GM18507 (cell line): ENCODE measurements at regions not wholly inside any gene's neighbourhood (a gene's known extent, or its start where the extent isn't known, plus 50 kb on each side); places are given as distances from the start of the nearest gene placed in this dataset.
A peak's percentile ranks its signal among the peaks of the same experiment; 100 is the strongest.

ENCODE experiments used
- DNase-seq: peaks from one replicate; pipeline ENCODE4 v3.0.0; 2011; ENCODE audit warnings: low read depth; ENCODE audit not compliant: insufficient read length; ENCODE audit errors: extremely low spot score
- FAIRE-seq: peaks from 2 replicates; lab custom pipeline; 2011; peaks lifted over from hg19 to GRCh38; lab: Jason Lieb, UNC

DNA sequence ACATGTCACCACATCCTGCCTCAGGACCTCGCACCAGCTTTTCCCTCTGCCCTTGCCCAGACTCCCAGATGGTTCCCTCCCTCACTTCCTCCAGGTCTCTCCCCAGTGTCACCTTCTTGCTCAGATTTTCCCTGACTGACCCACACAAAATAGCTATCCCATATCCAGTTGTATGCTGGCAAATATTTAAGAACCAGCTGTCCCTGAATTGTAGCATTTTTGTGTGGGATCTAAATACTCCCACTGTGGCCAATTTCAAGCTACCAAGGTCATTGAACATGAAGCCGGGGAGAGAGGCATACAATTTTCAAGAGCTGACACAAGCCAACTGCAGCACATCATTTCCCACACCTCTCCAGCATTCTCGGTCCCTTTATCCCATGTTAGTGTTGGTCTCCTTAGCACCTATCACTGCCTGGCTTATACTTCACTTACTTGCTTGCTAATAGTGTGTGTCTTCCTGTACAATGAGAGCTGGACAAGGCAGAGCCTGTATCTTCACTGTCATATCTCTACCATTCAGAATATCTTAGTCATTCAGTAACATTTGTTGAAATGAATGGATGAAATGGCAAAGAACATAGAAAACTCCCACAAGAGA, 101.3 kb upstream of the CTNNB1 start:
- FAIRE-seq (no peak), DNase-seq (no peak)

DNA sequence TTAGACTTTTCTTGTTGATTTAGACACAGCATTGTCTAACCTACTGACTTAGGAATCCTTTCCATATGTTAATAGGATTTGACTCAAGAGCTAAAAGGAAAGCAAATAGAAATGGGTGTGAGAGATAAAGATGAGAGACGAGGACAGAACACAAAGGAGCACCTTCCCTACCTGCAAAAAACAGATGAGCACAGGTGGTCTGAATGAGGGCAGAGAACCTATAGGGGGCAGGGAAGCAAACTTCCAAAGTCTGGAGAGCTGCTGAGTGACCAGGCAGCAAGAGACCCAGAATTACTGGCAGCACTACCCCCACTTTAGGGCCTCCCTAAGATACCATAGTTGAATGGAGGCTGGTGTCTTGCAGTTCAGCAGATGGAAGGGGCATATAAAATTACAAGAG, 98.1 kb upstream of the CTNNB1 start:
- DNase-seq (no peak), FAIRE-seq (no peak)

DNA sequence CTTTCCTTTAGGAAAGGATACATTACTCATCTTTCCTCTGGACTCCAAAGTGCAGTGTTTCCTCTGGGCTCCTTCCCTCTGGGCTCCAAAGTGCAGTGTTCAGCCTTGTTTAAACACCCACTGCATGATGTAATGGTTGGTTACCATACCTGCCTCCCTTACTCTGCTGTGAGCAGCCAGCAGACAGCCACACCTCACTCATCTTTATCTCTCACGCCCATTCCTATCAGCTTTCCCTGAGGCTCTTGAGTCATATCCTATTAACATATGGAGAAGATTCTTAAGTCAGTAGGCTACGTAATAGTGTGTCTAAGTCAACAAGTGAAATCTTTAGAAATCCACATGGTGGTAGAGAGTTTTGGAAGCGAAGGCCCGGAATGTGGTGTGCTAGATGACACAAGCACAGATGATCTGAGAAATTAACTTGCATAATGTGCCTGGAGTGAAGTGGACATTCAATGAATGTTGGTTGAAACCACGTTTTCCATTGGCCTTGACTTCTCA, 97.2 kb upstream of the CTNNB1 start:
- DNase-seq = no peak
- FAIRE-seq = no peak

DNA sequence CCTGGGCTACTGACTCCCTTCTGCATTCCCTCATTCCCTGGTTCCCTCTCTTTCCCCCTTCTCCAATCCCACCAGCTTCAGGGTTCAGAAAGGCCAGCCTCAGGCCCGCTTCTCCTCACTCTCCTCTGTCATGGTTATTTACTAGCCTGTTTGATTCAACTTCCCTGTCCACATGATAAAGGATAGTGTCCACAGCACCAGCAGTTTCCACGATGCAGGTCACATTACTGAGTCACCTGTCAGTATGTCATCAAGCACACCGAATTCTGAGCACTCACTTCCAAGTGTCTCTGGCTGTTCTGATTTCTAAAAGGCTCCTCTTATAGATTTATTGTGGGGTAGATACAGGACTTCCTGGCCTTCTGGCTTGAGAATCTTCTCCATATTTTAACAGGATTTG, 96.6 kb upstream of the CTNNB1 start:
- no peak for FAIRE-seq
- no peak for DNase-seq

DNA sequence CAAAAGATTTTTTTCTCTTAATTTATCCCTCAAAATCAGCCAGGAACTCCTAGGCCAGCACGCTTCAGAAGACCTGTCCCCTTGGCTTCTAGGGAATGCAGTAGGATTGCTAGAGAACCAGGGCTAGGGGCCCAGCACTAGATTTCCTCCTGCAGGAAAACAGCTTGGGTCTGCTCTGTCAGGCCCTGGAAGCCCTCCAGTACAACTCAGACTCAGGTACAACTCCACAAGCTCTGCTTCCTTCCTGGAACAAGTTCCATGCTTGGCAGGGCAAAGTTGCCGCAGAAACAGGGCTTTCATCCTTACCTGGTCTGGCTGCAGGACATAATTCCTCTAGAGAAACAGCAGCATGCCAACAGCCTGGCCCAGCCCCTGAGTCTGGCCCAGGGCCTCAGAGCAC, 96.1 kb upstream of the CTNNB1 start:
- FAIRE-seq (no peak), DNase-seq (no peak)

DNA sequence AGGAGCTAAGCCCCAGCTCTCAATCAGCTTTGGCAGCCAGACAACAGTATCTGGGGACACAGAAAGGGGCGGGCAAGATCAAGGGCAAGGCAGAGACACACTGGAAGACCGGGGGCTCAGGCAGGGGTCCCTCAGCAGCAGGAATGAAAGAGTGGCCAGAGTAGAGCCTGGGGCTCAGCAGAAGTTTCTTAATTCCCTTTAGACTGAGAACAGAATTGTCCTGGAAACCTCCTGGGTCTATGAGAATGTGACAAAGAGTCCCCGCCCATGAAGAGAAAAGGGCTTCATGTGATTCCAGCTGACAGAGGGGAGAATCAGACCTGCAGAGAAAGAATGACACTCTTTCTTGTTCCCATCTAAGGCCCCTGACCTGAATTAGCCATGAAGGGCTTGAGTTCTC, 95.2 kb upstream of the CTNNB1 start:
- DNase-seq (no peak), FAIRE-seq (no peak)

DNA sequence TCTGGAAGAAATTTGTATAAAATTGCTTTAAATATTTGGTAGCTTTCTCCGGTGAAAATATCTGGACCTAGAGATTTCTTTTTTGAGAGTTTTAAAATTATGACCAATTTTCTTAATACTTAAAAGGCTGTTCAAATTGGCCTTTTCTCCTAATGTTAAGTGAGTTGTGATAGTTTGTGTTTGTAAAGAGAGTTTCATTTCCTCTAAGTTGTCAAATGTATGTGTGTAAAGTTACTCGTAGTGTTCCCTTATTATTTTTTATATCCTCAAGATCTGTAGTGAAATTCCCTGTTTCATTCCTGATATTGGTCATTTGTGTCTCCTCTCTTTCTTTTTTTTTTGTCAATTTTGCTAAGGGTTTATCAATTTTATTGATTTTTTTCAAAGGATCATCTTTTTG, 92.6 kb upstream of the CTNNB1 start:
- no peak for FAIRE-seq

DNA sequence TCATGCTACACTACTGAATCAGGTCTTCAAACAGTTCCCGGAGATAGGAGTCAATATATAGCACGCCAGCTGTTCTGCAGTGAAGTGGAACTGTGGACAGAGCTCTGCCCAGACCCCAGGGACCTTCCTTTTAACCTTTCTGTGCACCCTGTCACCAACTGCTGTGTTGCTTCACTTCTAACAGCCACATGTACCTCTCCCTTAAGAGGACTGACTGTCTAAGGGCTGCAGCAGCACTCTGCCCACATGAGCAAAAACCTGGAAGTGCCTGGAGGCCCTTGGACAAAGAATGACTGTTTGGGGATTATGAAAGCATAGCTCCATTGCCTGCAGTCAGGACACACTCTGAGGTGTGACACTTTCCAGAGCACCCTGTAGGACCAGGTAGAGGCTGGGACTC, 88.3 kb upstream of the CTNNB1 start:
- DNase-seq (no peak), FAIRE-seq (no peak)

More for the DNA sequence above, 92.6 kb upstream of the CTNNB1 start:
- no peak for DNase-seq

DNA sequence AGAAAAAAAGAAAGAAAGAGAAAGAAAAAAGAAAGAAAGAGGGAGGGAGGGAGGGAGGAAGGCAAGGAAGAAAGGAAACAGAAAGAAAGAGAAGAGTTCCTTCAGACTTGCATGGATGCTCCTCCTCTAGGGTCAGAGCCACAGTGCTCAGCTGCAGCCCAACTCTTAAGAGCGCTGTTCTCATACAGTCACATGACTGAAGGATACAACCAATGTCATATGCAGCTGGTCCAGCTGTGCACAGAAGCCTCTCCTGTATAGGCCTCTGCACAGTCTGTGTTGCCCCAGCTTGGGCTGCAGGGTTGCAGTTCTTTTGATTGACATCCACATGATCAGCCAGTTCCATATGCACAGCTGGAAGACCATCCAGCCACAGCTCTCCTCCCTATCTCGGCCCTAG, 86.8 kb upstream of the CTNNB1 start:
- no peak for FAIRE-seq

DNA sequence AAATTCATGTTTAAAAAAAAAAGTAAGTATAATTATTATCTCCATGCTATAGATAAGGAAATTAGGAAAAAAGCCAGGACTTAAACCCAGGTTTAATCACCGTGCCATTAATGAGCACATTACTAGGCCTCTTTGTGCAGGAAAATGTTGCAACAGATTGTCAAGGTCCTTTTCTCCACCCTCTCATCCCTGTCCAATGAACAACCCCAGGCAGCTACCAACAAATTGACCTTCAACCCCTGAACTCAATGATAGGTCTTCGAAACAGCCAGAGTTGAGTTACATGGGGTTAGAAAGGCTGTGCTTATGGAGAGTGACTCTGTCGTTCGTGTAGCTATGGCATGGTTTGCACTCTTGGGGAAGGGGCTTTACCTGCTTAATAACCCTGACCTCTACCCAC, 84.2 kb upstream of the CTNNB1 start:
- FAIRE-seq (no peak), DNase-seq (no peak)

More for the DNA sequence above, 86.8 kb upstream of the CTNNB1 start:
- no peak for DNase-seq

DNA sequence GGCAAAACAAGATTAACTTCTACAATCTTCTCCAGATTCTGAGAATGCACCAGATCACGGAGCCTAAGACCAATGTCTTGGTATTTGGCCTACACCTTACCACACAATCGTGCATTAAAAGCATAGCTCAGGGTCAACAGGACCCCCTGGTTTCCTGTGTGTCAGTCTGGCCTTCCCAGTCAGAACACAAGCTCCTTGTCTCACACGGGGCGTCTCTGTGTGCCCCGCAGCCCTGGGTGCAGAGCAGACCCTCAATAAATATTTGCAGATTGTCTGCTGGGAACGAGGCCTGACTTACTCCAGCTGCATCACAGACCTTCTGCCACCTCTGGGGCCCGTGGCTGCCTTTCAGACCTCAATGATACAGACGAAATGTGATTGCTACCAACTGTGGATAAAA, 82.5 kb upstream of the CTNNB1 start:
- FAIRE-seq (no peak), DNase-seq (no peak)

DNA sequence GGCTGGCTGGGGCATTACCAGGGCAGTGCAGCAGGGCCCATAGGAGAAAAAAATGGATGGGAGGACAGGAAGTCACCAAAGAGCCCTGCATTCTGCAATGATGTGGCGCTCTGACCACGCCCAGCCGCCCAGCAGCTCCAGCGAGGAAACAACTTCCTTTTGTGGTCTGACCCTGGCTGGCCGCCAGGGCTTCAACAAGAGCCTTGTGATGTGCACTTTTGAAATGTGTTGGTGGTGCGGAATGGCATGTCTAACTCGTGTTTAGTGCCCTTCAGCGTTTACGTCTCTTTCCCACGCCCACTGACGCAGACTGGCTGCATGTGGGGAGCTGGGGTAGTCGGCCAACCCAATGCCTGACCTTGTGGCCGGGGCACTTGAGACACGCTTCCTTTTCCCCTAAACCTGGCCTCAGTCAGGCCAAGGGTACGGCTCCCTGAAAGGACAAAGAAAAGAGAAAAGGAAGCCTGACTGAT, 81.9 kb upstream of the CTNNB1 start:
- FAIRE-seq (peak; percentile 87), DNase-seq (peak; percentile 71)

DNA sequence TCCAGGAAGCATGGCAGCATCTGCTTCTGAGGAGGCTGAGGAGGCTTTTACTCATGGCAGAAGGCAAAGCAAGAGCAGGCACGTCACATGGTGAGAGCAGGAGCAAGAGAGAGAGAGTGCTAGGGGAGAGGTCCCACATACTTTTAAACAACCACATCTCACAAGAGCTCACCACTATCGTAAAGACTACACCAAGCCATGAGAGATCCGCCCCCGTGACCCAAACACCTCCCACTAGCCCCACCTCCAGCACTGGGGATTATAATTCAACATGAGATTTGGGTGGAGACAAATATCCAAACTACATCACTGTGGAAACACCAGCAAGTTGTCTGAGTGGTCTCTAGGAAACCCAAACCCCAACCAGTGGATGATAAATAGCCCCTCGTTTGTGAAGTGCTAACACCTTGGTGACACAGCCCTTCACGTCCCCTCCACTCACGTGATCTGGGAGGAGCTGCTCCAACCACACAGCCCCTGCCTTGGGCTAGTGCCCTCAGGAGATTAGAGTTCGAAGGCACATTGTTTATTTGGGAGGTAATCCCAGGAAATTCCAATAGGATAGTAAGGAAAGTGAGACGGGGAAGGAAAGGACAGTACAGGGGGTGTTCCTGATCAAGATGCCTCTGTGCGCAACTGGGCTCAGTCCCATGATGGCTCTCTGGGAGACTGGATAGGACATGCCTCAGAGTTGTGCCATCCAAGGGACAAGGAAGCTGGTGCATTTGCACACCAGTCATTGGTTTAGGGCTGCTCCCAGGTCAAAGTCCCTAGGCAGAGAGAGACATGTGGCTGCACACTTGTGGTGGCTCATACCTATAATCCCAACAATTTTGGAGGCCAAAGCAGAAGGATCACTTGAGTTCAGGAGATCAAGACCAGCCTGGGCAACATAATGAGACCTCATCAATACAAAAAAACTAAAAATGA, 80.6 kb upstream of the CTNNB1 start:
- DNase-seq (no peak), FAIRE-seq (no peak)

DNA sequence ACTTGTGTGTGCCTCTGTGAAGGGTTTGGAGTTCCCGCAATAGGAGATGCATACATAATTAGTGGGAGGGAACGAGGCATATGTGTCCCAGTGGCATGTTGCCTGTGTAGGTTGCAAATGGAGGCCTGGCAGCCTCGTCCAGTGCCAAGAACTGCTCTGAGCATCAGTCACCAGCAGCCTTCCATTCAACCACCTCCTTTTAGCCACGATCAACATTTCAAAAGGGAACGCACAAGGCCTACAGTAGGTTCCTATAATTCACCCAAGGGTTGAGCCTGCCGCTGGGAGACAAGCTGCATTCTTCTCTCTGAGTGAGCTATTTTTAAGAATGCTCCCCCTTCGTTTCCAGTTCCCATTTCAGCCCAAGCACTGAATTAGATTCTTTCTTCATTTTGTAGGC, 78.8 kb upstream of the CTNNB1 start:
- DNase-seq (no peak), FAIRE-seq (no peak)

DNA sequence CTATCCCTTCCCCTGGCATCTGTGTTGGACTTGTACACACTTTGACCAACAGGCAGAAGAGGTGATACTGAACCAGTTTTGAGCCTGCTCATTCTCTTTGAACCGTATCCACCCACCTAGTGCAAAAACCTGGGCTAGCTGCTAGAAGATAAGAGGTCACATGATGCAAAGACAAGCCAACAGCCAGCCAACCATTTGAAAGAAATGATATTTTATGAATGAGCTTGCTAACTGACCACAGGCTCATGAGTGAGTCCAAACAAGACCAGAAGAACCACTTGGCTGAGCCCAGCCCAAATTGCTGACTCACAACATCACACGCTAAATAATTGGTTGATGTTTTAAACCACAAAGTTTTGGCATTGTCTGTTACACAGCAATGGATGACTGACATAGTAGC, 74.0 kb upstream of the CTNNB1 start:
- FAIRE-seq = no peak
- DNase-seq = no peak

DNA sequence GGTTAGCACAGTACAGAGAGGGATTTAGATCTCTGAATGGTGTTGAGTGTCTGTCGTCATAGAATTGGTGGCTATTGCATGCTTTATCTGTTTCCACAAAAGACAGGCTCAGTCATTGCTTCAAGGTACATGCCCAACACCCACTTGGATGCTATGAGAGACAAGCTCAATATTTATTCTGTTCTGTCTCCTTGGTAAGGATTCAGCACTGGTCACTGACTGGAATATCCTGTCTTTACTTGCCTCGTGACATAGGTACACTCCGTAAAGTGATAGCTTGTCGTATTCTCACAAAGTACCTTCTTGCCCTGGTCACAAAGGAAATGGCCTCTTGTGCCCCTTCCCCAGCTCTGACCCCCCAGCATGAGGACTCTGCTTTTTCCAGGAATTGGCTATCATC, 72.8 kb upstream of the CTNNB1 start:
- FAIRE-seq (no peak), DNase-seq (no peak)

DNA sequence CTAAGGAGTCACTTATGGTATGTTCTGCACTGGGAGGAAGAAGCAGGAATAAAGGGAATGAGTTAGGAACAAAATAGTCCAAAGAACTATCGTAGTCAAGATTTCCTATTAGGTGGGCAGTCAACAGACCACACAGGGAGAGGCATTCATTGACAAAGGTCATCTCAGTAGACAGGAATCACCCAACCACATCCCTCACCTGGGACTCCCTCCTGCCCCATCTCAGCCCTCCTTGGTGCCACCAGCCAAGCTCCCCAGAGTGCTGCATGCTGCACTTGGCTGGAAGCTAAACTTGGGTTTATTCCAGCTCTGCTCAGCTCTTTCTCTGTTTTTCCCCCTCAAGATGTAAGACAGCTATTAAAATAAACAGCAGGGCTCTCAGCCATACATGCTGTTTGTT, 72.3 kb upstream of the CTNNB1 start:
- FAIRE-seq = no peak
- DNase-seq = no peak

DNA sequence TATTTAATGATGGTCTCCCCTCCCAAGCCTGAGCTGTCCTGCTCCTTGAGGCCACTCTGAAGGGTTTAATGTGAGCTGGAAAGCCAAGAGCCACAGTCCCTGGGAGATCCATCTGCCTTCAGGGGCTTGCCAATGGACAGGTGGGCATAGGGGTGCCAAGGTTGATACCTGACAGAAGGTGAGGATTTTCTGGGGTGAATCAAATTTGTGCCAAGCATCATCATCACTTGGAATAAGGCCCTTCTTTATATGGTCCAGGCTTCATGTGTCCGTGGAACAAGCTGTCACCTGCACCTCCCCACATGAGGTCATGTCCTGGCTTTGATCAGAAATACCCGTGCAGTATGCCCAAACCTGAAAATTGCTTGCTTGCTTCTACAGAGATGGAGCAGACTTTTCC, 71.9 kb upstream of the CTNNB1 start:
- no peak for DNase-seq
- FAIRE-seq = no peak

DNA sequence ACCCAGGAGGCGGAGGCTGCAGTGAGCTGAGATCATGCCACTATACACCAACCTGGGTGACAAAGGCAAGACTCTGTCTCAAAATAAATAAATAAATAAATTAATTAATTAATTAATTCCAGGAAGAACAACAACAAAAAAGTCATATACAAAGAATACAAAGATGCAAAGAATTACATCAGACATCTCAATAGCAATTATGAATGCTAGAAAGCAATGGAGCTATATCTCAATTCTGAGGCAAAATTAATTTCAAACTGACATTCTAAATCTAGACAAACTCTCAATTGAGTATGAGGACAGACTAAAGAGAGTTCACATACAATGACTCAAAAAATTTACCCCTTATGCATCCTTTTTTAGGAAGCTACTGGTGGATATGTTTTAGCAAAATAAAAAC, 69.6 kb upstream of the CTNNB1 start:
- DNase-seq = no peak
- FAIRE-seq = no peak

DNA sequence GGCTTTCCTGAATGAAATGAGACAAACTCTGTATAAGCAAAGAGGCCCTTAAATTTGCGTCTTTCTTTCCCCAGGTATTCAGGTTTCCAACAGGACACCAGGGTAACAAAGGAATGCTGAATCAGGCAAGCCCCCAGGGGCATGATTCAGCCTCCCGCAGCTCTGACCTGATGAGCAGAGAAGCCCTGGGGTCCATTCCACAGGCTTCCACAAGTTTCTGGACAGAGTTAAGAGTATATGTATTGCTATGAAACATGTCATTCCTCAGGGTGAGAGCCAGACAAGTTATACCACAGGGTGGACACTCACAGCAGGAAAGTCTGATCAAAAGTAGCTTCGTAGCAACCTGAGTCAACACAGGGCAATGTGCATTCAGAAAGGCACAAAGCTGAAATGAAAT, 68.1 kb upstream of the CTNNB1 start:
- DNase-seq (no peak), FAIRE-seq (no peak)

DNA sequence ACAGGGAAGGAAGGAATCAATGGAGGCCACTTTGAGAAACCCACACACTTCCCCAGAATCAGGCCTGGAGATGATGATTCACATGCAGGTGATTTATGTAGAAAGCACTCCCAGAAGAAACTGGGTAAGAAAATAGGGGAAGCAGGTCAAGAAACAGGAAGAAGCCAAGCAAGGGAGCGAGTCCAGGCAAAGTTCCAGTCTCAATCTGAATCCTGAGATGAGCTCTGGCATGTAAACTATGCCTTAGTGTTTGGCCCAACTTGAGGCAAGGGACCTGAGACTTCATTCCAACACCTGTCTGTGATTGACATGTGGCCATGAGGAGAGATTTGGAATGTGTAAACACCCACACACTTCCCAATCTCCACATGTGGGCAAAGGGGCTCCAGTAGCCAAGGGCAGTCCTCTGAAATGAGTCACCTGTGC, 61.6 kb upstream of the CTNNB1 start:
- no peak for FAIRE-seq
- DNase-seq = no peak
